Activated naive CD4-positive, alpha-beta T cell treated with anti-CD3 and anti-CD28 coated beads, Interleukin-2, amount 50 U/mL, for 24 hours (primary cell): ENCODE measurements at regions not wholly inside any gene's neighbourhood (a gene's known extent, or its start where the extent isn't known, plus 50 kb on each side); places are given as distances from the start of the nearest gene placed in this dataset.

ENCODE experiments used
- H3K27ac Mint-ChIP-seq: one replicate; pipeline ENCODE4 v1.8.0; 2021; ENCODE audit warnings: mild to moderate bottlenecking, mixed read lengths
- H3K27me3 Mint-ChIP-seq: one replicate; pipeline ENCODE4 v1.8.0; 2021; ENCODE audit warnings: mixed read lengths
- H3K36me3 Mint-ChIP-seq: one replicate; pipeline ENCODE4 v1.8.0; 2021; ENCODE audit warnings: mixed read lengths
- H3K4me1 Mint-ChIP-seq: one replicate; pipeline ENCODE4 v1.8.0; 2021; ENCODE audit warnings: mixed read lengths
- H3K4me3 Mint-ChIP-seq: one replicate; pipeline ENCODE4 v1.8.0; 2021; ENCODE audit warnings: mild to moderate bottlenecking, mixed read lengths
- H3K9me3 Mint-ChIP-seq: one replicate; pipeline ENCODE4 v1.8.0; 2021; ENCODE audit warnings: mixed read lengths

DNA sequence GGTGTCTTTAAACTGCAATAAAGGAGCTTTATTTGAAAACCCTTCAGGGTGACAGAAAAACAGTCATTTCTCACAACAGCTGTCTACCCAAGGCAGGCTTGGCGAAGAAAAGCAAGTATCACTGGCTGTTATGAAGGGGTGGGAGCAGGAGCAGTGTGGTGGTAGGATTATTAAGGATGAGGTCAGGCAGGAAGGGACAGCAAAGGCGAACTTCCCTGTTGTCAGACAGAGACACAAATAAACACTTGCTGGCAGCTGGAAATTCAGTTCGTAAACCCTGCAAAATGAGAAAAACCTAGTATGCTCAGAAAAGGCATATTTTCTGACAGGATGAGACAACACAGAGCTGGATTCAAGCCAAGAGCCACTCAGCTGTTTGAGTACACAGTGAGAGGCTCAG, 416.3 kb upstream of the CDH5 start:
- Mint-ChIP-seq H3K9me3 (no peaks in the 10 kb centered on the region), H3K4me3 (no peak overlapping the region), H3K27me3 (peaks cover 1% of the 10 kb centered on the region), H3K27ac (no peak overlapping the region), H3K4me1 (no peaks in the 10 kb centered on the region), H3K36me3 (no peaks in the 10 kb centered on the region)

DNA sequence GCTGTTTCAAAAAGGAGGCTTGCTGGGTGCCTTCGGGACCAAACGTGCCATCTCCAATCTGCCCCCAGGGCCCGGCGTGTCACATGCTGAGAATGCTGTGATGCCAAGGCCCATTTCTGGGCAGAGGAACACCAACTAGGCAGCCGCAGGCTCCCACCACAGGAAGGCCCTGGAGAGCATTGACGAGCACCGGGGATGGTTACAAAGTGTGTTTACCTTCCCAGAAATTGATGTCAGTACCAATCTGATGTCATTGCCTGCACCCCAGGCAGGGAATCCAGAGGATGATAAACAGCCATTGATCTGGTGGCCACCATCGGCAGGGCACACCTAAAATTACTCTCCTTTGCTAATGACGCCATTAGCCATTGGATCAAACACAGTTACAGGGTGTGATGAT, 418.1 kb upstream of the CDH5 start:
- Mint-ChIP-seq H3K27me3 (peaks cover 1% of the 10 kb centered on the region), H3K9me3 (peaks cover 6% of the 10 kb centered on the region), H3K27ac (no peak overlapping the region), H3K4me1 (no peaks in the 10 kb centered on the region), H3K36me3 (no peaks in the 10 kb centered on the region), H3K4me3 (no peak overlapping the region)

DNA sequence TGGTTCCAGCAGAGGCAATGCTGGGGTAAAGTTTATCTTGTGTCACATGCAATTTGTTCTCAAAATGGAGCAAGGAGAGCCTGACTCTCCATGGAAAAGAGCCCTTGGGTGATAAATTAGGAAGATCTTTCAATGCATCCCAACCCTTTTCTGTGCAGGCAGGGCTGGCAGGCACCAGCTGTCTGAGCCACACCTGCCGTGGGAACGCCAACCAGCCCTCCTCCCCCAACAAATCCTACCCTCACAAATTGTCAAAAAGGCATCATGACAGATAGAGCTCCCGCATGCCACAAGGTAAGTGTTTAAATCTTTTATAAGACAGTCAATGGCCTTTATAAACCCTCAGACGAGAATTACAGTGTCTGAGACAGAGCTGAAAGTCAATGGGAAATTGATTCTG, 418.5 kb upstream of the CDH5 start:
- Mint-ChIP-seq H3K9me3 (peaks cover 8% of the 10 kb centered on the region), H3K4me1 (no peaks in the 10 kb centered on the region), H3K27ac (no peak overlapping the region), H3K27me3 (peaks cover 3% of the 10 kb centered on the region), H3K36me3 (no peaks in the 10 kb centered on the region), H3K4me3 (no peak overlapping the region)

- H3K27me3 Mint-ChIP-seq: peaks cover 3% of the 10 kb centered on the region
- no peaks in the 10 kb centered on the region for H3K36me3 Mint-ChIP-seq
- H3K27ac Mint-ChIP-seq: no peak overlapping the region
- H3K4me3 Mint-ChIP-seq: no peak overlapping the region
- H3K4me1 Mint-ChIP-seq: no peaks in the 10 kb centered on the region
- peaks cover 8% of the 10 kb centered on the region for H3K9me3 Mint-ChIP-seq
Observed at GRCh38 chr16:65945493-65945892, 421.0 kb upstream of the CDH5 start.

DNA sequence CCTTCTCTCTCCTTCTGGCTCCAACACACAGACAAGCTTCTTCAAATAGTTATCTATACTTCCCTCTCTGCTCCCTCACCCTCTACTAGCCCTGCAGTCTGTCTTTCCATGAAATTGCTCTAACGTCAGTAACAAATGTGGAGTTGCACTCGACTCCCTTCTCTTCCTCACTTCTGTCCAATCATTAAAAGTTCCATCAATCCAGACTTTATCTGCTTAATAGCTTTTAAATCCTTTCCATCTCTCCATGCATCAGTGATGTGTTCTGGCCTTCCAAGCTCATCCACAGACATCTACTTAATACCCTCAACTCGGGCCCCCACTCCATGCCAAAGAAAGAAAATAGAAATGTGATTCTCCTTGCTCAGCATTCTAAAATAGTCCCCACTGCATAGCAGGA, 422.1 kb upstream of the CDH5 start:
- Mint-ChIP-seq H3K4me1 (no peaks in the 10 kb centered on the region), H3K9me3 (peaks cover 8% of the 10 kb centered on the region), H3K36me3 (no peaks in the 10 kb centered on the region), H3K27me3 (peaks cover 2% of the 10 kb centered on the region), H3K4me3 (no peak overlapping the region), H3K27ac (no peak overlapping the region)

DNA sequence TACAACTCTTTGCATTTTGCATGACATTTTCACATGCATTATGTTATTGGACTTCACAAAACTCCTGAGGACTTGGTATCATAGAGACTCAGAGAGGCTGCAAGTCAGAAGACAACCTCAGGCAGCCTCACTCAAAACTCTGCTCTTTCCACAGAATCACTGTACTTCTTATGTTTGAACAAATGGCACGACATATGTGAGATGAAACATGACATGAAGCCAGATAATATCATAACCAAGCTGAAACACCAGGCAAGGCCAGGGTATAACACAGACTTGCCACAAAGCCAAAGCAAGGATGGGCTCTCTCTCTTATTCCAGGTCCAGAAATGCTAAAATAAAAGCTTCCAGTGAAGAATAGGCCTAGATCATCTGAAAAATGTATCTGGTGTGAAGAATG, 425.8 kb upstream of the CDH5 start:
- Mint-ChIP-seq H3K4me1 (no peaks in the 10 kb centered on the region), H3K4me3 (no peak overlapping the region), H3K36me3 (no peaks in the 10 kb centered on the region), H3K9me3 (peaks cover 18% of the 10 kb centered on the region), H3K27ac (no peak overlapping the region), H3K27me3 (peaks cover 3% of the 10 kb centered on the region)

DNA sequence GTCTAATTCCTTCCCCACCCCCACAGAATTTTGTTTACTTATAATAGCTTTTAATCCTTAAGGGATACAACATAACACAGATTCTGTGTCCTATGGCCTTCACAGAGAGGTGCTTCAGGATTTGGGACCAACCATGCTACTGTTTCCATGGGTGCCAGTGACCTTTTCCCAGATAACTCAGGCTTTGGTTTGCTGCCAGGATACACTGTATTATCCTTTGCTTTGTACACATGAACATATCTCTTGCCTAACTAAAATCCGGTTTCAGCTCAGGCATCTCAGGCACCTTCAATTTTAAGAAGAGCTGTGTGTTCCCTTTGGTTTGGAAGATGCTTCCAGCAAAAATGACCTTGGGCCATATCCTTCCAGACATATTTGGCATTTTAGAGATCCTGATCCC, 428.4 kb upstream of the CDH5 start:
- Mint-ChIP-seq H3K4me1 (no peaks in the 10 kb centered on the region), H3K27ac (no peak overlapping the region), H3K9me3 (peaks cover 12% of the 10 kb centered on the region), H3K4me3 (no peak overlapping the region), H3K36me3 (no peaks in the 10 kb centered on the region), H3K27me3 (peaks cover 2% of the 10 kb centered on the region)

DNA sequence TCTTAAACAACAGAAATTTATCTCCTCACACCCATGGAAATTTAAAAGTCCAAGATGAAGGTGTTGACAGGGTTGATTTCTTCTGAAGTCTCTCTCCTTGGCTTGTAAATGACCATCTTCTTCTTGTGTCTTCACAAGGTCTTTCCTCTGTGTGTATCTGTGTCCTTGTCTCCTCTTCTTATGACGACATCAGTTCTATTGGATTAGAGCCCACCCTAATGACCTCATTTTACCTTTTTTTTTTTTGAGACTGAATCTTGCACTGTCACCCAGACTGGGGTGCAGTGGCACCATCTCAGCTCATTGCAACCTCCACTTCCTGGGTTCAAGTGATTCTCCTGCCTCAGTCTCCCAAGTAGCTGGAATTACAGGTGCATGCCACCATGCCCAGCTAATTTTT, 429.0 kb upstream of the CDH5 start:
- Mint-ChIP-seq H3K36me3 (no peaks in the 10 kb centered on the region), H3K9me3 (peaks cover 12% of the 10 kb centered on the region), H3K4me1 (no peaks in the 10 kb centered on the region), H3K27me3 (peaks cover 2% of the 10 kb centered on the region), H3K27ac (no peak overlapping the region), H3K4me3 (no peak overlapping the region)

DNA sequence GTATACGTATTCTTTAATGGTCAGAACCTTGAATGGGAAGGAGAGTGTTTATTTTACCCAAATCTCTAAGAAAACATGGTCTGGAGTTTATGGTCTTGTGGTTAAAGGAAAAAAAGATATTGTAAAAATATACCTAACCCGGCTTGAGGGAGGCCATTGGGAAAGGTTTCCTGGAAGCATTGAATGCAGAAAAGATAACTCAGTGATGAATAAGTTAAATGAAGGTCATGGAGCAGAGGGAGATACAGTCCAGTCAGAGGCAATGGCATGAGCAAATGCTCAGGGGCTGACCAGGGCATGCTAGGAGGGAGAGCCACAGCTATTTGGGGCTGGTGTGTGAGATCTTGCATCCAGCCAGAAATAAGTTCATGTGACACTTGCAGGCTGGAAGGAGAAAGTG, 430.4 kb upstream of the CDH5 start:
- H3K4me1 Mint-ChIP-seq: no peaks in the 10 kb centered on the region
- peaks cover 12% of the 10 kb centered on the region for H3K9me3 Mint-ChIP-seq
- no peaks in the 10 kb centered on the region for H3K36me3 Mint-ChIP-seq
- H3K27ac Mint-ChIP-seq: no peak overlapping the region
- peaks cover 2% of the 10 kb centered on the region for H3K27me3 Mint-ChIP-seq
- H3K4me3 Mint-ChIP-seq: no peak overlapping the region

- Mint-ChIP-seq H3K36me3 (no peaks in the 10 kb centered on the region), H3K4me1 (no peaks in the 10 kb centered on the region), H3K4me3 (no peak overlapping the region), H3K27me3 (peaks cover 1% of the 10 kb centered on the region), H3K27ac (no peak overlapping the region), H3K9me3 (peaks cover 12% of the 10 kb centered on the region)
Observed at GRCh38 chr16:65934443-65934842, 432.0 kb upstream of the CDH5 start.

GRCh38 chr16:65933703-65934102, 432.8 kb upstream of the CDH5 start:
- H3K27ac Mint-ChIP-seq: no peak overlapping the region
- H3K4me1 Mint-ChIP-seq: no peaks in the 10 kb centered on the region
- H3K4me3 Mint-ChIP-seq: no peak overlapping the region
- H3K27me3 Mint-ChIP-seq: no peaks in the 10 kb centered on the region
- H3K9me3 Mint-ChIP-seq: peaks cover 7% of the 10 kb centered on the region
- no peaks in the 10 kb centered on the region for H3K36me3 Mint-ChIP-seq

DNA sequence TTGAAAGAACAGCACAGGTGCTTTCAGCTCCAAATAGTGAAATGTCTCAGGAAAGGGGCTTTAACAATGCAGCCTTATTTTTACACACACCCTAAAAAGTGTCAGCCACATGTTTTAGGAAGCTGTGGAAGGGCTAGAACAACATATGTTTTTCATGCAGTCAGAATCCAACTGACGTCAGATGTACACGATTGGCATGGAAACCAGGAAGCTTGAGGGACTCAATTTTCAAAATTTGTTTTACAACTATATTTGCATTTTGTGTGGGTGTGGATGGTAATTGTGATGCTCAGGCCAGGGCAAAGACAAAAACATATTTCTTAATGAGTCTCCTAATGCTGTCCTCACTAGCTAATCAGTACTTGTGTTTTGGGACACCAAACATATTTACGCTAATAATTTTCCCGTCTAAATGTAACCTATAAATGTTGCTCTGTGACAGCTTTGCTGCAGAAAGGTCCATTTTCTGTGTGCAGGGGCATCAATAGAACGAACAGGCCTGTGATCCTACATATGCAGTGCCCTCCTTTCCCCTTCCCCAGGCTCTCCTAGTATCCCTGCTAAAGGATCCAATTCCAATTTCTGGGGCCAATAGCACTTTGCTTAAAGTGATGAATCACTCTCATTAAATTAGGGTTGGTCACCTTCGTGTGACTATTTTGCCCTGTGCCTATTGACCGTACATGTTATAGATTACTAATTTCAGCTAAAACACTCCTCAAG, 434.0 kb upstream of the CDH5 start:
- Mint-ChIP-seq H3K4me1 (no peaks in the 10 kb centered on the region), H3K27ac (no peak overlapping the region), H3K4me3 (no peak overlapping the region), H3K9me3 (peaks cover 14% of the 10 kb centered on the region), H3K27me3 (no peaks in the 10 kb centered on the region), H3K36me3 (no peaks in the 10 kb centered on the region)

DNA sequence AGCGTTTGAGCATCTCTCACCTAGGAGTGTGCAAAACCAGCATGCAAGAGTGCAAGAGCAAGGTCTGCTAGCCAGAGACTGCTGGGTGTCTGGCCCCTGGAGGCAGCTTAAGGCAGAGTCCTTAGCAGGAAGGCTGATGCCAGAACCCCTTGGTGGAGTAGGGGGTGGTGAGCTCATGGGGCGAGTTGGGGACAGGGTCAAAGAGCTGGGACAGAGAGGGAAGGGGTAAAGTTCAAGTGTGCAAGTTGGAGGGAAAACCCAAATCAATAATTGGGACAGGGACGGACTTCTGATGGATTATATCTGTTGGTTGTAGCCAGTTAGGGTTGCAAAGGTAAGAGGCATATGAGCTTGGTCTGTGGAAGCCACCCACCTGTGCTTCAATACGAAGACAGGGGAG, 443.6 kb upstream of the CDH5 start:
- no peaks in the 10 kb centered on the region for H3K4me1 Mint-ChIP-seq
- H3K36me3 Mint-ChIP-seq: no peaks in the 10 kb centered on the region

DNA sequence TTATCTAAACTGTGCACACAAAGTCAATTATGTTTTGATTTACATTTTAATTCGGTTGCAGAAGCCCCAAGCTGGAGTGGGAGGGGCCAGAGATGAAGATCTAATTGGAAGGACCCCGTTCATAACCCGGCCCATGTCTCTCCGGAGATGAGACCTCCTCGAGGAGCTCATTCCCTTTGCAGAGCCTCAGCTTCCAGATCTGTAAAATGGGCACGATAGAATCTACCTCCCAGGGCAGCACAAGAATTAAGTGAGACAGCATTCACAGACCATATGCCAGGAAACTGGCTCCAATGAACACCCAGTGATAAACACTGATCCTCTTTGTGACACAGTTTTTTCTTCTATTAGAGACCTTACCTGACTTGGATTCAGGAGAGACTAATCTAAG, 446.5 kb upstream of the CDH5 start:
- Mint-ChIP-seq H3K4me3 (no peak overlapping the region), H3K9me3 (no peaks in the 10 kb centered on the region), H3K27me3 (peaks cover 2% of the 10 kb centered on the region)

More for the DNA sequence above, 443.6 kb upstream of the CDH5 start:
- Mint-ChIP-seq H3K27me3 (peaks cover 2% of the 10 kb centered on the region), H3K27ac (no peak overlapping the region), H3K9me3 (peaks cover 3% of the 10 kb centered on the region), H3K4me3 (no peak overlapping the region)

GRCh38 chr16:65919145-65919985, 447.1 kb upstream of the CDH5 start:
- no peak overlapping the region for H3K4me3 Mint-ChIP-seq
- H3K36me3 Mint-ChIP-seq: no peaks in the 10 kb centered on the region

More for the DNA sequence above, 446.5 kb upstream of the CDH5 start:
- Mint-ChIP-seq H3K27ac (no peak overlapping the region), H3K4me1 (no peaks in the 10 kb centered on the region), H3K36me3 (no peaks in the 10 kb centered on the region)

GRCh38 chr16:65917466-65917865, 449.0 kb upstream of the CDH5 start:
- Mint-ChIP-seq H3K4me1 (no peaks in the 10 kb centered on the region), H3K27me3 (peaks cover 2% of the 10 kb centered on the region), H3K9me3 (no peaks in the 10 kb centered on the region), H3K27ac (no peak overlapping the region), H3K36me3 (no peaks in the 10 kb centered on the region), H3K4me3 (no peak overlapping the region)

More at GRCh38 chr16:65919145-65919985, 447.1 kb upstream of the CDH5 start:
- Mint-ChIP-seq H3K4me1 (no peaks in the 10 kb centered on the region), H3K27me3 (peaks cover 2% of the 10 kb centered on the region), H3K27ac (no peak overlapping the region), H3K9me3 (no peaks in the 10 kb centered on the region)
